Stomach (tissue), 4 donors: ENCODE measurements at regions not wholly inside any gene's neighbourhood (a gene's known extent, or its start where the extent isn't known, plus 50 kb on each side); places are given as distances from the start of the nearest gene placed in this dataset.

Experiments used
- EP300 ChIP-seq: sonication (generic); formaldehyde crosslinking; IDR thresholded peaks from one replicate; pipeline ENCODE4 v1.6.1; 2017; ENCODE audit warnings: antibody characterized with exemption
- POLR2A ChIP-seq, 4 donors: fragments of 450-650 bp; IDR thresholded peaks; one replicate each; pipeline ENCODE4 v1.6.1; 2016; ENCODE audit warnings: antibody characterized with exemption in 4 of 4, control low read depth in 2 of 4, mild to moderate bottlenecking in 1 of 4, moderate library complexity in 1 of 4
- POLR2AphosphoS5 ChIP-seq, 3 donors: sonication (generic); formaldehyde crosslinking; IDR thresholded peaks; one replicate each; pipeline ENCODE4 v1.6.1; 2016; ENCODE audit warnings: antibody characterized with exemption in 3 of 3
- TF ChIP-seq, protein P1 (sequence below), 7 experiments: fragments of 450-650 bp in 4 of 7; fragments of 200-600 bp in 3 of 7; sonication (generic) in 3 of 7; IDR thresholded peaks; one replicate each; pipeline ENCODE4 v1.5.1; 2016 to 2019; ENCODE audit warnings: antibody characterized with exemption in 7 of 7, control low read depth in 2 of 7, mild to moderate bottlenecking in 1 of 7

- TF ChIP-seq, protein P1, sequence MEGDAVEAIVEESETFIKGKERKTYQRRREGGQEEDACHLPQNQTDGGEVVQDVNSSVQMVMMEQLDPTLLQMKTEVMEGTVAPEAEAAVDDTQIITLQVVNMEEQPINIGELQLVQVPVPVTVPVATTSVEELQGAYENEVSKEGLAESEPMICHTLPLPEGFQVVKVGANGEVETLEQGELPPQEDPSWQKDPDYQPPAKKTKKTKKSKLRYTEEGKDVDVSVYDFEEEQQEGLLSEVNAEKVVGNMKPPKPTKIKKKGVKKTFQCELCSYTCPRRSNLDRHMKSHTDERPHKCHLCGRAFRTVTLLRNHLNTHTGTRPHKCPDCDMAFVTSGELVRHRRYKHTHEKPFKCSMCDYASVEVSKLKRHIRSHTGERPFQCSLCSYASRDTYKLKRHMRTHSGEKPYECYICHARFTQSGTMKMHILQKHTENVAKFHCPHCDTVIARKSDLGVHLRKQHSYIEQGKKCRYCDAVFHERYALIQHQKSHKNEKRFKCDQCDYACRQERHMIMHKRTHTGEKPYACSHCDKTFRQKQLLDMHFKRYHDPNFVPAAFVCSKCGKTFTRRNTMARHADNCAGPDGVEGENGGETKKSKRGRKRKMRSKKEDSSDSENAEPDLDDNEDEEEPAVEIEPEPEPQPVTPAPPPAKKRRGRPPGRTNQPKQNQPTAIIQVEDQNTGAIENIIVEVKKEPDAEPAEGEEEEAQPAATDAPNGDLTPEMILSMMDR (IDR thresholded peaks at IDR 0.05), result no peak
- TF ChIP-seq POLR2AphosphoS5 (IDR thresholded peaks at IDR 0.05), result no peak
- TF ChIP-seq POLR2A (IDR thresholded peaks at IDR 0.05), result no peak
- TF ChIP-seq EP300, result no peak
Observed at GRCh38 chr5:35339006-35339405, 108.7 kb upstream of the PRLR start.
